ENCODE measurements at regions not wholly inside any gene's neighbourhood (a gene's known extent, or its start where the extent isn't known, plus 50 kb on each side); places are given as distances from the start of the nearest gene placed in this dataset.

- DNase-seq (ENCODE audit: low spot score): no peak
Observed at GRCh38 chr4:63505714-63506460, 903.4 kb downstream of the TECRL start.

GRCh38 chr4:63493265-63493664 is 916.0 kb downstream of the TECRL start:
- no peak for DNase-seq (ENCODE audit: low spot score)

- no peak for DNase-seq (ENCODE audit: low spot score)
Observed at GRCh38 chr4:63492515-63492914, 916.7 kb downstream of the TECRL start.

GRCh38 chr4:63464393-63464792 is 944.9 kb downstream of the TECRL start:
- no peak for DNase-seq (ENCODE audit: low spot score)

- no peak for DNase-seq (ENCODE audit: low spot score)
Observed at GRCh38 chr4:63460075-63460474, 949.2 kb downstream of the TECRL start.

- no peak for DNase-seq (ENCODE audit: low spot score)
Observed at GRCh38 chr4:63459329-63459728, 949.9 kb downstream of the TECRL start.

- DNase-seq (ENCODE audit: low spot score): no peak
Observed at GRCh38 chr4:63458010-63458409, 951.2 kb downstream of the TECRL start.

- DNase-seq (ENCODE audit: low spot score): no peak
Observed at GRCh38 chr4:63440236-63440635, 969.0 kb downstream of the TECRL start.

- DNase-seq (ENCODE audit: low spot score): no peak
Observed at GRCh38 chr4:63430105-63430504, 979.1 kb downstream of the TECRL start.

GRCh38 chr4:63396269-63396668 is 1013.0 kb downstream of the TECRL start:
- no peak for DNase-seq (ENCODE audit: low spot score)

- no peak for DNase-seq (ENCODE audit: low spot score)
Observed at GRCh38 chr4:63393544-63393943, 1015.7 kb downstream of the TECRL start.

GRCh38 chr4:63379750-63380522 is 1029.3 kb downstream of the TECRL start:
- DNase-seq (ENCODE audit: low spot score): no peak

- DNase-seq (ENCODE audit: low spot score): no peak
Observed at GRCh38 chr4:63371001-63371400, 1038.2 kb downstream of the TECRL start.

- DNase-seq (ENCODE audit: low spot score): no peak
Observed at GRCh38 chr4:63361628-63362027, 1047.6 kb downstream of the TECRL start.

- DNase-seq (ENCODE audit: low spot score): no peak
Observed at GRCh38 chr4:63361066-63361465, 1048.2 kb downstream of the TECRL start.

- no peak for DNase-seq (ENCODE audit: low spot score)
Observed at GRCh38 chr4:63349674-63350025, 1059.6 kb downstream of the TECRL start.

GRCh38 chr4:63348735-63349673 is 1060.2 kb downstream of the TECRL start:
- DNase-seq (ENCODE audit: low spot score): no peak

- no peak for DNase-seq (ENCODE audit: low spot score)
Observed at GRCh38 chr4:63325140-63325539, 1084.1 kb downstream of the TECRL start.

- DNase-seq (ENCODE audit: low spot score): no peak
Observed at GRCh38 chr4:63316633-63317032, 1092.6 kb downstream of the TECRL start.

GRCh38 chr4:63315651-63316050 is 1093.6 kb downstream of the TECRL start:
- no peak for DNase-seq (ENCODE audit: low spot score)

GRCh38 chr4:63308697-63309096 is 1100.6 kb downstream of the TECRL start:
- DNase-seq (ENCODE audit: low spot score): no peak

- no peak for DNase-seq (ENCODE audit: low spot score)
Observed at GRCh38 chr4:63302792-63303191, 1106.5 kb downstream of the TECRL start.

Data from umbilical cord (tissue), 1 donor.